SIG-M5 treated with dmso at 0.1 percent for 504 hours (cell line): ENCODE measurements at regions not wholly inside any gene's neighbourhood (a gene's known extent, or its start where the extent isn't known, plus 50 kb on each side); places are given as distances from the start of the nearest gene placed in this dataset.

ENCODE experiments used
- DNase-seq: peaks from one replicate; lab custom pipeline; 2025; ENCODE audit not compliant: unreplicated experiment; lab: John Stamatoyannopoulos, UW

GRCh38 chr13:74820809-74821208 lies 661.2 kb downstream of the TBC1D4 start:
- no peak for DNase-seq

GRCh38 chr13:74819549-74819948 lies 662.4 kb downstream of the TBC1D4 start:
- no peak for DNase-seq

GRCh38 chr13:74816737-74817136 lies 665.2 kb downstream of the TBC1D4 start:
- DNase-seq = no peak

- DNase-seq = no peak
These were observed 662.0 kb upstream of the KLF12 start for GRCh38 chr13:74796157-74796556.

- no peak for DNase-seq
These were observed 661.3 kb upstream of the KLF12 start for GRCh38 chr13:74795526-74795925.

- DNase-seq = no peak
These were observed 660.4 kb upstream of the KLF12 start for GRCh38 chr13:74794582-74794981.

- DNase-seq = no peak
These were observed 659.9 kb upstream of the KLF12 start for GRCh38 chr13:74794147-74794546.

GRCh38 chr13:74784959-74785358 lies 650.8 kb upstream of the KLF12 start:
- DNase-seq = no peak

- no peak for DNase-seq
These were observed 644.7 kb upstream of the KLF12 start for GRCh38 chr13:74778946-74779345.

GRCh38 chr13:74778087-74778486 lies 643.9 kb upstream of the KLF12 start:
- no peak for DNase-seq

GRCh38 chr13:74774264-74774663 lies 640.1 kb upstream of the KLF12 start:
- no peak for DNase-seq

GRCh38 chr13:74773248-74773647 lies 639.0 kb upstream of the KLF12 start:
- DNase-seq = no peak

- no peak for DNase-seq
These were observed 637.8 kb upstream of the KLF12 start for GRCh38 chr13:74771964-74772363.

GRCh38 chr13:74770361-74770760 lies 636.2 kb upstream of the KLF12 start:
- DNase-seq = no peak

- no peak for DNase-seq
These were observed 635.1 kb upstream of the KLF12 start for GRCh38 chr13:74769333-74769732.

GRCh38 chr13:74768521-74769085 lies 634.4 kb upstream of the KLF12 start:
- no peak for DNase-seq

GRCh38 chr13:74767050-74767449 lies 632.8 kb upstream of the KLF12 start:
- no peak for DNase-seq

GRCh38 chr13:74765955-74766354 lies 631.8 kb upstream of the KLF12 start:
- DNase-seq = no peak

GRCh38 chr13:74761801-74762757 lies 627.9 kb upstream of the KLF12 start:
- DNase-seq = no peak

- no peak for DNase-seq
These were observed 624.0 kb upstream of the KLF12 start for GRCh38 chr13:74758188-74758587.

GRCh38 chr13:74755065-74755464 lies 620.9 kb upstream of the KLF12 start:
- no peak for DNase-seq

- DNase-seq = no peak
These were observed 617.5 kb upstream of the KLF12 start for GRCh38 chr13:74751739-74752138.
